ENCODE measurements at regions not wholly inside any gene's neighbourhood (a gene's known extent, or its start where the extent isn't known, plus 50 kb on each side); places are given as distances from the start of the nearest gene placed in this dataset.

GRCh38 chr2:128805918-128806317 lies 487.2 kb upstream of the HS6ST1 start:
- no peak overlapping the region for H3K4me3 ChIP-seq (ENCODE audit: low read depth, low read length)
- no peak for DNase-seq (ENCODE audit: low read depth)
- no peak for TF ChIP-seq CTCF (IDR thresholded peaks at IDR 0.05; ENCODE audit: insufficient read depth, low read depth, low read length)

- no peak for TF ChIP-seq CTCF (IDR thresholded peaks at IDR 0.05; ENCODE audit: insufficient read depth, low read depth, low read length)
- H3K4me3 ChIP-seq (ENCODE audit: low read depth, low read length) = no peak overlapping the region
- DNase-seq (ENCODE audit: low read depth) = no peak
Measured at GRCh38 chr2:128807317-128807716, 488.6 kb upstream of the HS6ST1 start.

GRCh38 chr2:128808462-128809258 lies 490.0 kb upstream of the HS6ST1 start:
- no peak for TF ChIP-seq CTCF (IDR thresholded peaks at IDR 0.05; ENCODE audit: insufficient read depth, low read depth, low read length)
- DNase-seq (ENCODE audit: low read depth) = peak; percentile 1
- H3K4me3 ChIP-seq (ENCODE audit: low read depth, low read length) = no peak overlapping the region

GRCh38 chr2:128809259-128809636 lies 490.6 kb upstream of the HS6ST1 start:
- H3K4me3 ChIP-seq (ENCODE audit: low read depth, low read length) = no peak overlapping the region
- TF ChIP-seq CTCF (IDR thresholded peaks at IDR 0.05; ENCODE audit: insufficient read depth, low read depth, low read length) = no peak
- no peak for DNase-seq (ENCODE audit: low read depth)

- no peak for TF ChIP-seq CTCF (IDR thresholded peaks at IDR 0.05; ENCODE audit: insufficient read depth, low read depth, low read length)
- DNase-seq (ENCODE audit: low read depth) = no peak
- no peak overlapping the region for H3K4me3 ChIP-seq (ENCODE audit: low read depth, low read length)
Measured at GRCh38 chr2:128809880-128810279, 491.2 kb upstream of the HS6ST1 start.

- DNase-seq (ENCODE audit: low read depth) = no peak
- H3K4me3 ChIP-seq (ENCODE audit: low read depth, low read length) = no peak overlapping the region
- TF ChIP-seq CTCF (IDR thresholded peaks at IDR 0.05; ENCODE audit: insufficient read depth, low read depth, low read length) = no peak
Measured at GRCh38 chr2:128812183-128812940, 493.7 kb upstream of the HS6ST1 start.

Measured in fibroblast of villous mesenchyme (primary cell).